Mesenchymal stem cell (in vitro differentiated cells and primary cell): ENCODE measurements at regions not wholly inside any gene's neighbourhood (a gene's known extent, or its start where the extent isn't known, plus 50 kb on each side); places are given as distances from the start of the nearest gene placed in this dataset.

Experiments
- DNase-seq: peaks from one replicate; pipeline ENCODE4 v3.0.0-alpha.2; 2013
- H2AFZ ChIP-seq: one replicate; pipeline ENCODE4 v1.6.1; 2013; ENCODE audit warnings: low read depth, mild to moderate bottlenecking, control low read depth, inconsistent platforms, low read length, moderate library complexity
- H2AK5ac ChIP-seq: 2 replicates; pipeline ENCODE4 v1.6.1; 2013; ENCODE audit warnings: low read length, moderate library complexity, mild to moderate bottlenecking, inconsistent platforms; ENCODE audit not compliant: severe bottlenecking
- H2BK120ac ChIP-seq: one replicate; pipeline ENCODE4 v1.6.1; 2013; ENCODE audit warnings: low read depth, mild to moderate bottlenecking, inconsistent platforms, low read length, moderate library complexity
- H2BK12ac ChIP-seq, 2 experiments: one replicate each; pipeline ENCODE4 v1.6.1; 2013; ENCODE audit warnings: inconsistent platforms in 2 of 2, low read length in 2 of 2, mild to moderate bottlenecking in 2 of 2, moderate library complexity in 2 of 2, control low read depth in 1 of 2
- H2BK15ac ChIP-seq: one replicate; pipeline ENCODE4 v1.6.1; 2013; ENCODE audit warnings: mild to moderate bottlenecking, low read depth, inconsistent platforms; ENCODE audit not compliant: poor library complexity, severe bottlenecking
- H2BK5ac ChIP-seq: 2 replicates; pipeline ENCODE4 v1.6.1; 2013; ENCODE audit warnings: low read depth, mild to moderate bottlenecking, low read length, control low read depth, inconsistent platforms; ENCODE audit not compliant: poor library complexity, severe bottlenecking
- H3K14ac ChIP-seq, 2 experiments: one replicate each; pipeline ENCODE4 v1.6.1; 2013; ENCODE audit warnings: inconsistent platforms in 2 of 2, low read length in 2 of 2, control low read depth in 1 of 2, mild to moderate bottlenecking in 1 of 2, moderate library complexity in 1 of 2
- H3K18ac ChIP-seq, 2 experiments: one replicate each; pipeline ENCODE4 v1.6.1; 2013; ENCODE audit warnings: inconsistent platforms in 2 of 2, low read length in 2 of 2, control low read depth in 1 of 2, low read depth in 1 of 2, mild to moderate bottlenecking in 1 of 2
- H3K23ac ChIP-seq, 2 experiments: one replicate each; pipeline ENCODE4 v1.6.1; 2013; ENCODE audit warnings: inconsistent platforms in 2 of 2, low read length in 2 of 2, mild to moderate bottlenecking in 2 of 2, moderate library complexity in 2 of 2, control low read depth in 1 of 2
- H3K27ac ChIP-seq: 2 replicates; pipeline ENCODE4 v1.5.1; 2013; ENCODE audit warnings: mild to moderate bottlenecking, moderate library complexity, low read length, control low read depth, inconsistent platforms; ENCODE audit not compliant: poor library complexity, severe bottlenecking
- H3K27me3 ChIP-seq, 2 experiments: 2 replicates each; pipeline versions ENCODE4 v1.6.1 to v1.7.0; 2013; ENCODE audit warnings: low read length in 2 of 2, mild to moderate bottlenecking in 2 of 2, moderate library complexity in 2 of 2, control low read depth in 1 of 2, inconsistent platforms in 1 of 2; ENCODE audit not compliant: control insufficient read depth in 1 of 2, insufficient read depth in 1 of 2
- H3K36me3 ChIP-seq, 2 experiments: 2 replicates each; pipeline versions ENCODE4 v1.6.1 to v1.7.0; 2013; ENCODE audit warnings: low read length in 2 of 2, control low read depth in 1 of 2, inconsistent platforms in 1 of 2, low read depth in 1 of 2, mild to moderate bottlenecking in 1 of 2; ENCODE audit not compliant: insufficient read depth in 2 of 2, control insufficient read depth in 1 of 2
- H3K4ac ChIP-seq, 2 experiments: one replicate each; pipeline ENCODE4 v1.6.1; 2013; ENCODE audit warnings: inconsistent platforms in 2 of 2, low read length in 2 of 2, mild to moderate bottlenecking in 2 of 2, moderate library complexity in 2 of 2, control low read depth in 1 of 2, low read depth in 1 of 2
- H3K4me1 ChIP-seq: 2 replicates; pipeline ENCODE4 v1.6.1; 2013; ENCODE audit warnings: low read depth, low read length, control low read depth; ENCODE audit not compliant: control insufficient read depth, insufficient read depth
- H3K4me2 ChIP-seq: 2 replicates; pipeline ENCODE4 v1.6.1; 2013; ENCODE audit warnings: low read length, mild to moderate bottlenecking, inconsistent platforms; ENCODE audit not compliant: poor library complexity, severe bottlenecking
- H3K4me3 ChIP-seq, 2 experiments: 2 replicates each; pipeline versions ENCODE4 v1.5.1 to v1.7.0; 2013; ENCODE audit warnings: low read length in 2 of 2, mild to moderate bottlenecking in 2 of 2, control low read depth in 1 of 2, low read depth in 1 of 2; ENCODE audit not compliant: insufficient read depth in 1 of 2
- H3K79me1 ChIP-seq: replicated peaks from 2 replicates; pipeline ENCODE4 v1.6.1; 2013; ENCODE audit warnings: mild to moderate bottlenecking, control low read depth, low read length, inconsistent platforms; ENCODE audit not compliant: poor library complexity, severe bottlenecking
- H3K9ac ChIP-seq: 2 replicates; pipeline ENCODE4 v1.7.0; 2013; ENCODE audit warnings: mild to moderate bottlenecking, low read length, moderate library complexity
- H3K9me3 ChIP-seq: 2 replicates; pipeline ENCODE4 v1.7.0; 2013; ENCODE audit warnings: mild to moderate bottlenecking, low read length; ENCODE audit not compliant: control insufficient read depth
- H4K8ac ChIP-seq: one replicate; pipeline ENCODE4 v1.6.1; 2013; ENCODE audit warnings: inconsistent platforms, mild to moderate bottlenecking, low read length, moderate library complexity
- H4K91ac ChIP-seq: one replicate; pipeline ENCODE4 v1.6.1; 2013; ENCODE audit warnings: mild to moderate bottlenecking, low read length, inconsistent platforms
- WGBS: methylation state at CpG from one replicate; pipeline ENCODE4 v1.1.7; 2013; ENCODE audit warnings: mixed read lengths; 5-methylcytosine and 5-hydroxymethylcytosine counted together

DNA sequence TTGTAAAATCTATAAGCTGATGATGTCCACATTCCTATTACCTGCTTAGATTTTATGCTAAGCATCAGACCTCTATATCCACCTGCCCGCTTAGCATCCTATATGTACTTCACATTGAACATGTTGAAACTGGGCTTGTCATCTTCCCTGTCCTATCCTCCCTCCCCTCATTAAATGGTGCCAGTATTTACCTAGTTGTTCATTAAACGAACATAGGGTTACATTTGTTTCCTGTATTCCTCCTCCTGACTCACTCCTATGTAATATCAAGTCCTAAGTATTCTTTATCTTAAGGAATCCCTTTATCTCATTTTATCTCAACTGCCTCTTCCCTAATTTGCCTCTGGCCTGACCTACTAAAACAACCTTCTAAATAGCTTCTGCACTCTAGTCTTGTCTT is 177.8 kb upstream of the MEF2C start:
- H3K9me3 ChIP-seq = no peaks in the 10 kb centered on the region
- H2BK120ac ChIP-seq = no peak overlapping the region
- H3K18ac ChIP-seq = no peak overlapping the region
- no peak for DNase-seq
- 78% methylated on average over 2 of the region's 2 CpGs for WGBS
- H3K79me1 ChIP-seq = no peaks in the 10 kb centered on the region
- no peak overlapping the region for H3K4ac ChIP-seq
- H3K27me3 ChIP-seq = no peaks in the 10 kb centered on the region
- no peak overlapping the region for H4K8ac ChIP-seq
- H3K36me3 ChIP-seq = no peaks in the 10 kb centered on the region
- H3K14ac ChIP-seq = no peak overlapping the region
- no peak overlapping the region for H2BK5ac ChIP-seq
- H2AK5ac ChIP-seq = no peak overlapping the region
- no peaks in the 10 kb centered on the region for H3K4me1 ChIP-seq
- no peak overlapping the region for H3K23ac ChIP-seq
- no peak overlapping the region for H3K4me3 ChIP-seq
- H2AFZ ChIP-seq = no peak overlapping the region
- H3K9ac ChIP-seq = no peak overlapping the region
- no peak overlapping the region for H3K27ac ChIP-seq
- H3K4me2 ChIP-seq = no peak overlapping the region
- no peak overlapping the region for H4K91ac ChIP-seq
- no peak overlapping the region for H2BK15ac ChIP-seq
- no peak overlapping the region for H2BK12ac ChIP-seq

DNA sequence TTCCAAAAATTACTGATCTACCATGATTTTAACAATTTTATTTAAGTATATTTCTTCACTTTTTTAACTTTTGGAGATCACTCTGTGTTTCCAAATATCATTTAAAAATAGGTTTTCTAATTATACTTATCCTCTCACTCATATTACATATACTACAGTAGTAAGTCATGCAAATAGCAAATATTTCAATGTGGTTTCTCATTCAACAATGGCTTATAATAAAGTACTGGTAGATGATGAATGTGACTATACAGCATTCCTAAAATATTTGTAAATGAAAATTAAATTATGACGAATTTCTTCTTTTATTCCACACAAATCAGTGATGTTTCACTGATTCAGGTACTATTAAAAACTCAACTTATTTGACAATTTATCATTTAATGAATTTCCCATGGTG is 176.3 kb upstream of the MEF2C start:
- Histone ChIP-seq H3K4me3 (no peak overlapping the region), H3K9ac (no peak overlapping the region), H3K36me3 (no peaks in the 10 kb centered on the region), H3K4me2 (no peak overlapping the region), H3K4me1 (no peaks in the 10 kb centered on the region), H2AK5ac (no peak overlapping the region), H3K27me3 (no peaks in the 10 kb centered on the region), H4K91ac (no peak overlapping the region), H4K8ac (no peak overlapping the region), H3K27ac (no peak overlapping the region), H2BK15ac (no peak overlapping the region), H2AFZ (no peak overlapping the region), H3K14ac (no peak overlapping the region), H3K9me3 (no peaks in the 10 kb centered on the region), H3K79me1 (no peaks in the 10 kb centered on the region), H3K18ac (no peak overlapping the region), H3K23ac (no peak overlapping the region), H2BK120ac (no peak overlapping the region), H3K4ac (no peak overlapping the region), H2BK12ac (no peak overlapping the region), H2BK5ac (no peak overlapping the region)
- DNase-seq = no peak
- no CpG with 5 or more reads among the region's 1 CpG for WGBS

DNA sequence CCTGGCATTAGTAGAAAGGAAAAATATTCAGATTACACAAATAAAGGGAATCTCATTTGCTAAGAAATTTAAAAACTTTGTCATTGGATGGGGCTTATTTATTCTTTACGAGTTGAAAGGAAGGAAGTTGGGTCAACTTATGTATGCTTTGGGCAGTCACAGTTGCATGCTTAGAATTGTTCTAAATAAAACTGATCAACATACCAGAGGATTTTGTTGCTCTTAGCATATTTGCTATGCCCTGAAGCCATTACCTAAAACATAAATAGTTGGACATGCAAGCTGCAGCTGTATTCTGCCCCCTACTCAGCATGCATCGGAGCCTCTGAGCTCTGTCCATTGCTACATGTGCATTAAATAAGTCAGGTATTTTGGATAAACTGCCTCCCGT is 172.7 kb upstream of the MEF2C start:
- no peak overlapping the region for H3K14ac ChIP-seq
- H2BK5ac ChIP-seq = no peak overlapping the region
- no peak overlapping the region for H3K9ac ChIP-seq
- H2BK15ac ChIP-seq = no peak overlapping the region
- no peak overlapping the region for H3K27ac ChIP-seq
- 73% methylated on average over 2 of the region's 3 CpGs for WGBS
- no peak overlapping the region for H3K4ac ChIP-seq
- DNase-seq = no peak
- H3K4me3 ChIP-seq = no peak overlapping the region
- no peak overlapping the region for H2AFZ ChIP-seq
- no peak overlapping the region for H2AK5ac ChIP-seq
- no peak overlapping the region for H3K23ac ChIP-seq
- H2BK120ac ChIP-seq = no peak overlapping the region
- H3K18ac ChIP-seq = no peak overlapping the region
- H3K4me2 ChIP-seq = no peak overlapping the region
- no peaks in the 10 kb centered on the region for H3K4me1 ChIP-seq
- H4K91ac ChIP-seq = no peak overlapping the region
- H3K36me3 ChIP-seq = no peaks in the 10 kb centered on the region
- no peaks in the 10 kb centered on the region for H3K79me1 ChIP-seq
- no peak overlapping the region for H2BK12ac ChIP-seq
- no peak overlapping the region for H4K8ac ChIP-seq
- no peaks in the 10 kb centered on the region for H3K27me3 ChIP-seq
- H3K9me3 ChIP-seq = peaks cover 7% of the 10 kb centered on the region

DNA sequence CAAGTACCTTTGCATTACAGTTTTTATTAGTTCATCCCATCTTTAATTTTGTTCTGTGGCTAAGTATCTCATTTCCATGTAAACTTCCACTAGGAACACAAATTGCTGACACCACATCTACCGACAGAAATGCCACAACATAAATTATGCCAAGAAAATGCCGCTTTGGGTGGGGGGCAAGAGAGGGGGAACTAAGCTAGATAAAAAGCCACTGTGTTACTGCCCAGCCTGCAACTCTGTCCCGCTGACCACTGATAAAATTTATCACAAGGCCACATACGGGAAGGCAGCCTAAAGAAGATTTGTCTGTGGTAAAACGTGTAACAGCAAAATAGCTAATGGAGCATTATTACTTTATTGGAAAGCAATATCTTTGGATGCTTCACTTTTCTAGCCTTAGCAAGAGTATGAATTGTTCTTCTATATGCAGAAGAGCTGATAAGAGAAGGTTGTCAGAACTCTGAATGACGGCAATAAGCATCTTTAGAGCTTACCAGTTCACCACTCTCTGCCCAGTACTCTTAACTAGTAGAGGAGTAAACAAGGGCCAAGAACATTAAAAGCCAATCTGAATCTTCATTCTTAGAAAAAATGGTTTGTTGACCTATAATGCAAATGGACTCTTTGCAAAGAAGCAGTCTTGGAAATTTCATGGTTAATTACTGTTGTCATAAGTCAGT is 172.2 kb upstream of the MEF2C start:
- Histone ChIP-seq H3K4me2 (no peak overlapping the region), H3K4me3 (no peak overlapping the region), H3K27ac (no peak overlapping the region), H2AFZ (no peak overlapping the region), H2BK12ac (peak overlapping the region in 1 of 2 experiments; percentile 54), H3K14ac (no peak overlapping the region), H3K4me1 (no peaks in the 10 kb centered on the region), H2BK120ac (no peak overlapping the region), H3K79me1 (no peaks in the 10 kb centered on the region), H2AK5ac (no peak overlapping the region), H3K9ac (no peak overlapping the region), H2BK15ac (no peak overlapping the region), H3K27me3 (no peaks in the 10 kb centered on the region), H3K36me3 (no peaks in the 10 kb centered on the region), H3K23ac (no peak overlapping the region), H3K9me3 (peaks cover 12% of the 10 kb centered on the region), H2BK5ac (no peak overlapping the region), H4K91ac (no peak overlapping the region), H3K4ac (no peak overlapping the region), H3K18ac (no peak overlapping the region), H4K8ac (no peak overlapping the region)
- no peak for DNase-seq
- WGBS = 95% methylated on average over 4 of the region's 6 CpGs
